KOPT-K1 (cell line): ENCODE measurements at regions not wholly inside any gene's neighbourhood (a gene's known extent, or its start where the extent isn't known, plus 50 kb on each side); places are given as distances from the start of the nearest gene placed in this dataset.

ENCODE experiments used
- H3K27ac ChIP-seq: fragments of 200-600 bp; sonication (generic); 2 replicates; pipeline ENCODE4 v1.5.1; 2016; ENCODE audit warnings: antibody characterized with exemption, mild to moderate bottlenecking, low read depth, low read length; ENCODE audit not compliant: poor library complexity, severe bottlenecking
- H3K36me3 ChIP-seq: fragments of 200-600 bp; sonication (generic); 2 replicates; pipeline ENCODE4 v1.5.1; 2017; ENCODE audit warnings: antibody characterized with exemption, mild to moderate bottlenecking, low read length, moderate library complexity; ENCODE audit not compliant: insufficient read depth
- H3K9me3 ChIP-seq: fragments of 200-600 bp; sonication (generic); 2 replicates; pipeline ENCODE4 v1.5.1; 2017; ENCODE audit warnings: antibody characterized with exemption, low read length, mild to moderate bottlenecking; ENCODE audit not compliant: insufficient read depth, poor library complexity, severe bottlenecking

DNA sequence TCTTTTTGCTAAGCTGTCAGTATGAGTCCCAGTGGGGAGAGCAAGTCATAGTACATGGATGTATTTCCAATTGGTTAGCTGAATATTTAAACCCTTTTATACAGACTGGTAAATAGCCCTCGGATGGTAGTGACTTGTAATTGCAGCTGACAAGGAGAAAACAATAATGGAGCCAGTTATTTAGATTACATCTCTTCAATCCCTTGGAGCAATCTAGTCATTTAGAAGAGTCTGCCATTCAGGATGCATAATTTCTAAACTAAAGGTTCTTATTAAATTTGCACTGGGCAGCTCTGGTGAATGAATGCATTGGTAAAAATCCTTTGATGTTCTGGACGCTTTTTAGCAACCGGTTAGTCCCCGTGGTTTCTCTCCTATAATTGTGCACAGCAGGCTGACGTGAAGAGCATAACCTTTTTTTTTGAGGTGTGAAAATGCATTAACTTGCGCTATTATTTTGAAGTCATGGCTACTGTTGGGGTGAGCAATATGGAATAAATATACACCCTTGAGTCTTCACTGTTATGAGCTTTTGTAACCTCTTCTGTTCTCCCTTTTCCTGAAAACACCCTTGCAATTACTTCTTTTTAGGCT, 158.6 kb upstream of the CD180 start:
- no peaks in the 10 kb centered on the region for H3K36me3 ChIP-seq
- H3K27ac ChIP-seq, result no peak overlapping the region
- H3K9me3 ChIP-seq, result no peaks in the 10 kb centered on the region

DNA sequence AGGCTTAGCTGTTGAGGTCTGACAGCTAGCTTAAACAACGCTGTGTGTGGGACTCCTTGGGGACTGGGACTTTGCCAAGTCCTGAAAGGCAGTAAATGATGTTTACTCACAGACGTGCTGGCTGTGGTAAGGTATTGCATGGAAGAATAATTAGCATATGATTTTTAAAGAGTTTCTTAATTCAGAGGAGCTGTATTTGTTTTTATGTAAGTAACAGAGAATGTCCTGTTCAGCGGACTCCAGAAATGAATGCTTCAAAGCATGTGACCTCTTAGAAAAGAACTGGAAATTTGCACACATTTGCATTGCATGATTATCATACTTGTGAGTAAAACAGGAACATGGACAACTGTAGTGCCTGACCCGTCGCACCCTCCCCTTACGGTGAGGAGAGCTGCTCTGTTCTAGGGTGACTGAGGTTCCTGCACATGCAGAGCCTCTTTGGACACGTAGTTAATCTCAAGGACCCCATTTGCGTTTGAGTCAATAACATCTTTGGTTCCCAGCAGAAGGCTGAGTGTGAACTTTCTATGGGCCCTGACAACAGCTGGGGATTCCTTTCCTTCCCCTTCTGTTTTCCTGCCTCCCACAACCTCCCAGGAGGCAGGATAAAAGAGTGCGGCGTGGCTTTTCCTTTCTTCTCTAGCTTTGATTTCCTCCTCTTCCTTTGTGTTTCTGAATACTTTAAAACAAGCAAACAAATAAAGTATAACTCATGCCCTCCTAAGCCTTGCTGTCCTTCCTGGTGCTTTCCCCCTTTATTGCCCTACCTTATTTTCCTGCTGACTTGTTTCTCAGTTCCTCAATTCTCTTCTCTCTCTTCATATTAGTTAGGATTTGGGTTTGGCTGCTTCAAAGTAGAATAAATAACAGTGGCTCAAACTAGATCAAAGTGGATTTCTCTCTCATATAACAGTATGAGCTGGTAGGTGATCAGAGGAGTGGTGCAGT, 157.2 kb upstream of the CD180 start:
- Histone ChIP-seq H3K27ac (no peak overlapping the region), H3K36me3 (no peaks in the 10 kb centered on the region), H3K9me3 (no peaks in the 10 kb centered on the region)

DNA sequence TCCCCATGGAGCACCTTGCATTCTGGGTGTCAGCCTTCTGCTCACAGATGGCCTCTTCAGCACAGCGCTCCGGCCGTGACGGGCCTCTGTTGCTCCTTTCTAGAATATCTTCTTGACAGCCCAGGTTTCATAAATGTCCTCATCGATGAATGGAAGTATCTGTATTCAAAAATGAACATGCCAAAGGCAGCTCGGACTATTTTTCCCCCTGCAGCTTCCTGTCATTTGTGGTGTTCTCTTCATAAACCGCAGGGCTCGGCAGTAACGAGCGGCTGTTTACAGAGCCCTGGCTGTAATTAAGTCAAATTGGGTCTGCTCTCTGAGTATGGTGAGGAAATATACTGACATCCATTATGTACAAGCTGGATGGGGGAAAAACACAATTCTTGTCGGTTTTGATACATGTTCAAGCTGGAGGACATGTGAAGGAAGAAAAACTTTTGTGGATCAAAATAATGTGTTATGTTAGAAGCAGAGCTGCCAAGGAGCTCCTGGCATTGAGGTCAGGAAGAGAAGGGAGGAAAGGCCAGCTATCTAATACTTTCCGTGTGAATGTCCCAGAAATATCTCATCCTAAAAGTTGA, 154.1 kb upstream of the CD180 start:
- Histone ChIP-seq H3K9me3 (no peaks in the 10 kb centered on the region), H3K27ac (peak overlapping the region; percentile 74), H3K36me3 (no peaks in the 10 kb centered on the region)

DNA sequence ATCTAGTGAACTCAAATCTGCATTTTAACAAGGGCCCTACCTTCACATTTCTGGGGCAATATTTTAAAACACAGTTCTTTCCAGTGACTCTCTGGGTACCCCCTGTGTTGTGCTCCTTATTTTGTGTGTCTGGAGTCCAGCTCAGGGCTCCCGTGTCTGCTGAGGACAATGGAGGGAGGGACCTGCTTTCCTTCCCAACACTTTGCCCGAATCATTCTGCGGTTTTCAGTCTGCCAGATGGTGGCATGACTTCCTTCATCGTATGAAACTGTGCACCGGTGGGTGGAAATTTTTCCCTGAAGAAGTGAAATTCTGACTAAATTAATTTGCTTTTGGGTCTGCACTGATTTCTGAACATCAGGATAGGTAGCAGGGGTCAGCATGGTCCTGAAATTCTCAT, 153.6 kb upstream of the CD180 start:
- H3K36me3 ChIP-seq, result no peaks in the 10 kb centered on the region
- peak overlapping the region; percentile 74 for H3K27ac ChIP-seq
- peaks cover 2% of the 10 kb centered on the region for H3K9me3 ChIP-seq

DNA sequence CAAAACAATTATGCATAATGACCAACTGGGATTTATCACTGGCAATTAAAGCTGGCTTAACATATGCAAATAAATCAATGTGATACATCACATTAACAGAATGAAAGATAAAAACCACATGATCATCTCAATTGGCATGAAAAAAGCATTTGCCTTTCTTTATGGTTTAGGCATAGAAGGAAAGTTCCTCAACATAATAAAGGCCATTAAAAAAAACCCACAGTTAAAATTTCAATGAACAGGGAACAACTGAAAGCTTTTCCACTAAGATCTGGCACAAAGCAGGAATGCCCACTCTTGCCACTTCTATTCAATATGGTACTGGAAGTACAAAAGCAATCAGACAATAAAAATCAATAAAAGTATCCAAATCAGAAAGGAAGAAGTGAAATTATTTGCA, 151.2 kb upstream of the CD180 start:
- H3K36me3 ChIP-seq, result no peaks in the 10 kb centered on the region
- H3K27ac ChIP-seq, result no peak overlapping the region
- H3K9me3 ChIP-seq, result peaks cover 14% of the 10 kb centered on the region

DNA sequence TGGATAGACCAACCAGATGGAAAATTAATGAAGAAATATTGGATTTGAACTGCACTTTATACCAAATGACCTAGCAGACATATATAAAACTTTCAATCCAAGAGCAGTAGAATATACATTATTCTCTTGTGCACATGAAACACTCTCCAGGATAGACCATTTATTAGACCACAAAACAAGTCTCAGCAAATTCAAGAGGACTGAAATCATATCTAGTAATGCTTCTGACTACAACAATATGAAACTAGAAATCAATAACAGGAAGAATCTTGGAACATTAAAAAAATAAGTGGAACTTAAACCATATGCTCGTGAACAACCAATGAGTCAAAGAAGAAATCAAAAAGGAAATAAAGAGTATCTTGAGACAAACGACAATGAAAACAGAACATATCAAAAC, 150.0 kb upstream of the CD180 start:
- H3K9me3 ChIP-seq, result peaks cover 14% of the 10 kb centered on the region
- H3K27ac ChIP-seq, result no peak overlapping the region
- no peaks in the 10 kb centered on the region for H3K36me3 ChIP-seq

DNA sequence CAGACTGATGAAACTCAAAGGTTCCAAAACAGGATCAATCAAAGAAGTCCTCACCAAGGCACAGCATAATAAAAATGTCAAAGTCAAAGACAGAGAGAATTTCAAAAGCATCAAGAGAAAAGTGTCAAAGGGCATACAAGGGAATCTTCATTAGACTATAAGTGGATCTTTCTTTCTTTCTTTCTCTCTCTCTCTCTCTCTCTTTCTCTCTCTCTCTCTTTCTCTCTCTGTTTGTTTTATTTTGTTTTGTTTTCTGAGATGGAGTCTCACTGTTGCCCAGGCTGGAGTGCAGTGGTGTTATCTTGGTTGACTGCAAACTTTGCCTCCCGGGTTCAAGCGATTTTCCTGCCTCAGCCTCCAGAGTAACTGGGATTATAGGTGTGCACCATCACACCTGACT, 148.3 kb upstream of the CD180 start:
- Histone ChIP-seq H3K27ac (no peak overlapping the region), H3K36me3 (no peaks in the 10 kb centered on the region), H3K9me3 (peaks cover 14% of the 10 kb centered on the region)

DNA sequence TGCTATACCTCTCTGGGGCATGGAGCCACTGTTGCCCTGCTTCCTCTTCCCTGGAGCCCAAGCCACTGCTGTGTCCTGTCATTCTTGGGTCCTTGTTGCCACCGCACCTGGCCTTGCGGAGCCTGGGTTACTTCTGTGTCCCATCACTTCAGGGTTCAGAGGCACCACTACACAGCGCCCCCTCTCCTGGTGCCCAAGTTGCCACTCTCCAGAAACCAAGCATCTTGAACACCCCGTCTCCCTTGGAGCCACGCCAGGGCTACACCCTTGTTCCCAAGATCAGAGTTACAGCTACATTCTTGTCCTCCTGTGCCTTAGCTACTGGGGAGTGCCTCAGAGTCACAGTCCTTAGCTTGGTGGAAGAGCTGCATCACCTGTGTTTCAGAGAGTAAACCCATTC, 147.2 kb upstream of the CD180 start:
- Histone ChIP-seq H3K36me3 (no peaks in the 10 kb centered on the region), H3K9me3 (peaks cover 14% of the 10 kb centered on the region), H3K27ac (no peak overlapping the region)

DNA sequence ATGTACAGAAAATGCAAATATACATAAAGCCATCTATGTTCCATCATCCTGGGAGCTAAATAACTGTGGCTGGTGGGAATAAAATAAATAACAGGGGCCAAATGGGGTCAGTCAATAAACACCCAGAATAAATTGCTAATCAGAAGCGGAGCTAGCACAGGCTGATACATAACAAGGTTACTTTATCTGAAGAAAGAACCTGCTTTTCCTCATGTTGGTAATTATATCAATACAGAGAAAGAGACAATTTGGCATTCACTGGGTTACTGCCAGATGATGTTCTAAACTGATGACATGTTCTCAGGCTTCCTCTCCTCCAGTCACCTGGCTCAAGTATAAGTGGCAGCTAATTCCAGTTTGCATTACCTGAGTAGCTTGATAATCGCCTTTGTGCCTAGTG, 144.9 kb upstream of the CD180 start:
- Histone ChIP-seq H3K9me3 (peaks cover 14% of the 10 kb centered on the region), H3K36me3 (no peaks in the 10 kb centered on the region), H3K27ac (no peak overlapping the region)

DNA sequence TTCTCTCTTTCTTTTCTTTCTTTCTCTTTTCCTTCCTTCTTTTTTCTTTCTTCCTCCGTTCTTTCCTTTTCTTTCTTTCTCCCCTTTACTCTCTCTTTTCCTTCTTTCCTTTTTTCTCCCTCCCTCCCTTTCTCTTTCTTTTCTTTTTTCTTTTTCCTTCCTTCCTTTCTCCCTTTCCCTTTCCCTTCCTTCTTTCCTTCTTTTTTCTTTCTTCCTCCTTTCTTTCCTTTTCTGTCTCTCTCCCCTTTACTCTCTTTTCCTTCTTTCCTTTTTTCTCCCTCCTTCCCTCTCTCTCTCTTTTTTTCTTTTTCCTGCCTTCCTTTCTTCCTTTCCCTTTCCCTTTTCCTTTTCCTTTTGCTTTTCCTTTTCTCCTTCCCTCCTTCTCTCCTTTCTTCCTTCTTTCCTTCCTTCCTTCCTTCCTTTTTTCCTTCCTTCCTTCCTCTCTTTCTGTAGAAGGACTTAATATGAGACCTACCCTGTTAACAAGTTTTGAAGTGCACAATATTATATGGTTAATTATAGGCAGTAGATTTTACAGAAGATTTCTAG, 142.7 kb upstream of the CD180 start:
- no peaks in the 10 kb centered on the region for H3K36me3 ChIP-seq
- no peak overlapping the region for H3K27ac ChIP-seq
- H3K9me3 ChIP-seq, result peaks cover 6% of the 10 kb centered on the region

DNA sequence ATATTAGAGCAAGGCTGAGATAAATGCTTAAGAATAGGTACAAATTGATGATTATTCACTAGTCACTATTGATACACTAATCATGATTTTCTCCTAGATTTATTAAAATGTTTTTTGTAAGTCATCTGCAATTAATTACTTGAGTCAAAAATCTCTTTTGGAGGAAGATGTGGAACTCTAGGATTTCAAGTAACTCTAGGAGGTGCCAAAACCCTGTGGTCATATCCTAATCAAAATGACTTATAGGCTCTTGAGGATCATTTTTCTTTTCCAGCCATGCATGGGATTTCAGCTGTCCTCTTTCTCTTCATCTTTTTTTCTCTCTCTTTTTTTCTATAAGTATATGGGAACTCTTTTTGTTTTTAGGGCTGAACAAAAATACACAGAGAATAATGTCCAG, 141.8 kb upstream of the CD180 start:
- Histone ChIP-seq H3K9me3 (no peaks in the 10 kb centered on the region), H3K27ac (no peak overlapping the region), H3K36me3 (no peaks in the 10 kb centered on the region)

DNA sequence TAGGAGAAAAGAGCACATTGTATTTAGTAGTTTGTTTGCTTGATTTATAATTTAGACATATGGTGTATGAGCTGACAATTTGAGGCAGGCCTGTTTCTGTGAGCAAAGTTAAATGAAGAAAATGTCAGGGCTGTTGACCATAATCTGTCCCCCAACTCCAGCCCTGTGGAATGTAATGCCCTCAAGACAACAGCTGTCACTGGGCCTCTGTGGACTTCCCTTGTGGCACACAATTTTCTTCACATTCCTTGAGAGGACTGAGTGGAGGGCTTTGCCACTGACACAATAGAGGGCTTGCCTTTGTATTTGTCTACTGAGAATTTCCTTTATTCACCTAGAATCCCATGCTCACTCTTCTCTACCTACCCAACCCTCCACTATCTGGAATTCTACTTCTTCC, 141.2 kb upstream of the CD180 start:
- no peaks in the 10 kb centered on the region for H3K9me3 ChIP-seq
- H3K36me3 ChIP-seq, result no peaks in the 10 kb centered on the region
- no peak overlapping the region for H3K27ac ChIP-seq

DNA sequence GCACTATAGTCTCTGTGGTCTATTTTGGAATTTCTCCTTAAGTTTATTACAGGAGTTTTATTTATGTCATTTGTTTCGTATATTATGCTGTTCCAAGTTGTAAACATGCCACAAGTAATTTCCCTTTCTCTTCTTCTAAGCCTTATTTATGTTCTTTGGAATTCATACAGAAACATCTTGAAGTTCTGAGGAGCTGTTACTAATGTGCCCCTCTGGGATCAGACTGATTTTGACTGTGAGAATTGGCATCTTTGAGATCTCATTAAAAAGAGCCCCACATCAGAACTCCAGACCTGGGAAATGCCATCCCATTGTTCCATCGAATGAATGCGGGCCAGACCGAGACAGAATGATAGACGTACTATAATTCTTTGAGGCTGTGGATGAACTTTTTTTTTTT, 138.8 kb upstream of the CD180 start:
- Histone ChIP-seq H3K27ac (no peak overlapping the region), H3K36me3 (no peaks in the 10 kb centered on the region), H3K9me3 (peaks cover 3% of the 10 kb centered on the region)

DNA sequence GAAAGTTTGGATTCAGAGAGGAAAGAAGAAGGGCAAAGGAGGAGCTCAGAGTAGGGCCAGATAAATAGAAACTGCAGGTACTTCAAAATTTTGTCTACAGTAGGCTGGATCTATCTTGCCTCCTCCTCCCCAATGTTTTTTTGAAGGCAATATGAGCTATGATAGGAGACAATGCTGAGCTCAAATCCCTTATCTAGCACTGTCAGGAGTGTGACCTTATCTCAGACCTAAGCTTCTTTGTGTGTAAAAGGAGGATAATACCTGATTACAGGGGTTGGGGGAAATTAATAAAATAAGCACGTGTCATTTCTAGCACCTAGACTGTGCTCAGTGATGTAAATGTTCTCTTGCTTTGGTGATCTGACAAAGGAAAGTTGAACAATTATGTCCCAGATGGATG, 137.8 kb upstream of the CD180 start:
- Histone ChIP-seq H3K9me3 (peaks cover 5% of the 10 kb centered on the region), H3K36me3 (no peaks in the 10 kb centered on the region), H3K27ac (no peak overlapping the region)

DNA sequence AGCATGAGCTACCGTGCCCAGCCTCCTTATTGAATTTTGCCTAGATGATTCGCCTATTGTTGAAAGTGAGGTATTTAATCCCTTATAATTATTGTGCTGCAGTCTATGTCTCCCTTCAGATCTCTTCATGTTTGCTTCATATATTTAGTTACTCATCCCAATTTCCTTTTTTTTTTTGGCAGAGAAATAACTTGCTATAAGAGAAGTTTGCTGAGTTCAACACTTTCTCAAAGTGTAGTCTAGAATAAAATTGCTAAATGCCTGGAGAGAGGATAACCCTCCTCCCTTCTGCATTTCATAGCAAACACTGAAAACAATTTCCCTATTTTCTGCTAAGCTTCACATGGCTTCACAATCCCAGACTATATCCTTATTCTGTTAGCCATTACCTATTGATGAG, 136.6 kb upstream of the CD180 start:
- Histone ChIP-seq H3K9me3 (peaks cover 5% of the 10 kb centered on the region), H3K27ac (no peak overlapping the region), H3K36me3 (no peaks in the 10 kb centered on the region)
